SK-N-MC (cell line): ENCODE measurements at regions not wholly inside any gene's neighbourhood (a gene's known extent, or its start where the extent isn't known, plus 50 kb on each side); places are given as distances from the start of the nearest gene placed in this dataset.

Experiments used
- EZH2 ChIP-seq: fragments of 200-600 bp; sonication (generic); IDR thresholded peaks from one replicate; pipeline ENCODE4 v1.6.1; 2017; ENCODE audit warnings: antibody characterized with exemption
- FOXP2 ChIP-seq: optimal IDR thresholded peaks from 2 replicates; pipeline ENCODE3; 2011; ENCODE audit warnings: mild to moderate bottlenecking, moderate library complexity; ENCODE audit not compliant: insufficient read depth; ENCODE audit errors: extremely low read length, control extremely low read depth
- POLR2AphosphoS5 ChIP-seq: IDR thresholded peaks from 2 replicates; pipeline ENCODE4 v1.6.1; 2012; ENCODE audit warnings: mild to moderate bottlenecking, low read depth, low read length, borderline replicate concordance

DNA sequence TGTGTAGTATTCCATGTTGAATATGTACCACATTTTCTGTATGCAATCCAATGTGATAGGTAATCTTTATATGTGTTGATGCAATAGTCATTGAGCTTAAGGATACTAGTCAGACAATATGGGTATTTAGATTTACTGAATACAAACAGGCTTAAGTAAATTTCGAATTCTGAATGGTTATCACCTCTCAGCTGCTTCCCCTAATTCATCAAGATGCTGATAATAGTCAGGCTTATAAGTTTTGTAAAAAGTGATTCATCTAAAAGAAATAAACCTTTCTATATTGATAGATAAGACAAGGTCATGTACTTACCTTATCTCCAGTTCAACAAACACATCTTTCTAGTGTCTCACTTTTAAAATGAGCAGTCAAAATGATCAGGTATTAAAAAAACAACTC, 205.5 kb downstream of the CASP12 start:
- TF ChIP-seq EZH2 = no peak
- TF ChIP-seq POLR2AphosphoS5 = no peak
- TF ChIP-seq FOXP2 = no peak
